Central memory CD8-positive, alpha-beta T cell (primary cell): ENCODE measurements at regions not wholly inside any gene's neighbourhood (a gene's known extent, or its start where the extent isn't known, plus 50 kb on each side); places are given as distances from the start of the nearest gene placed in this dataset.

Experiments used
- ATAC-seq: fragments of 150-1000 bp; cut with Tn5 transposase; replicated peaks from 2 replicates; pipeline ENCODE4 v1.10.0; 2022; ENCODE audit warnings: mild to moderate bottlenecking, moderate FRiP score, moderate number of reproducible peaks; ENCODE audit not compliant: poor library complexity, severe bottlenecking; ENCODE audit errors: extremely low read depth
- DNase-seq, 2 donors: peaks; one replicate each; pipeline ENCODE4 v3.0.0; 2021; ENCODE audit warnings: low spot score in 2 of 2
- H3K27ac Mint-ChIP-seq: one replicate; pipeline ENCODE4 v1.8.0; 2022; ENCODE audit warnings: low read depth, mild to moderate bottlenecking, moderate library complexity, mixed read lengths
- H3K27me3 Mint-ChIP-seq: one replicate; pipeline ENCODE4 v1.8.0; 2022; ENCODE audit warnings: mixed read lengths
- H3K36me3 Mint-ChIP-seq: one replicate; pipeline ENCODE4 v1.8.0; 2022; ENCODE audit warnings: mild to moderate bottlenecking, moderate library complexity, mixed read lengths; ENCODE audit not compliant: insufficient read depth
- H3K4me1 Mint-ChIP-seq: one replicate; pipeline ENCODE4 v1.8.0; 2022; ENCODE audit warnings: mixed read lengths
- H3K4me3 Mint-ChIP-seq: one replicate; pipeline ENCODE4 v1.8.0; 2022; ENCODE audit warnings: mild to moderate bottlenecking, moderate library complexity, mixed read lengths
- H3K9me3 Mint-ChIP-seq: one replicate; pipeline ENCODE4 v1.8.0; 2022; ENCODE audit warnings: mixed read lengths

- H3K27me3 Mint-ChIP-seq = no peaks in the 10 kb centered on the region
- H3K36me3 Mint-ChIP-seq = peaks cover 2% of the 10 kb centered on the region
- H3K27ac Mint-ChIP-seq = no peak overlapping the region
Measured at GRCh38 chr22:27224485-27225374, 567.3 kb downstream of the MIAT start.

GRCh38 chr22:27226666-27227065, 569.3 kb downstream of the MIAT start:
- H3K36me3 Mint-ChIP-seq = peaks cover 2% of the 10 kb centered on the region

More at GRCh38 chr22:27224485-27225374, 567.3 kb downstream of the MIAT start:
- Mint-ChIP-seq H3K9me3 (no peaks in the 10 kb centered on the region), H3K4me1 (no peaks in the 10 kb centered on the region), H3K4me3 (no peak overlapping the region)
- DNase-seq (no peak), ATAC-seq (no peak)

GRCh38 chr22:27228771-27229170, 571.4 kb downstream of the MIAT start:
- H3K4me3 Mint-ChIP-seq = no peak overlapping the region
- no peaks in the 10 kb centered on the region for H3K9me3 Mint-ChIP-seq
- no peak overlapping the region for H3K27ac Mint-ChIP-seq
- peaks cover 2% of the 10 kb centered on the region for H3K36me3 Mint-ChIP-seq
- no peak for ATAC-seq
- H3K4me1 Mint-ChIP-seq = no peaks in the 10 kb centered on the region
- peaks cover 25% of the 10 kb centered on the region for H3K27me3 Mint-ChIP-seq
- no peak for DNase-seq

More at GRCh38 chr22:27226666-27227065, 569.3 kb downstream of the MIAT start:
- Mint-ChIP-seq H3K9me3 (no peaks in the 10 kb centered on the region), H3K4me1 (no peaks in the 10 kb centered on the region), H3K4me3 (no peak overlapping the region), H3K27ac (no peak overlapping the region), H3K27me3 (peaks cover 15% of the 10 kb centered on the region)
- no peak for ATAC-seq
- DNase-seq = no peak

GRCh38 chr22:27230189-27230588, 571.4 kb downstream of the MN1 start:
- Mint-ChIP-seq H3K9me3 (no peaks in the 10 kb centered on the region), H3K36me3 (peaks cover 2% of the 10 kb centered on the region), H3K4me1 (no peaks in the 10 kb centered on the region), H3K27me3 (peaks cover 32% of the 10 kb centered on the region), H3K27ac (no peak overlapping the region), H3K4me3 (no peak overlapping the region)
- no peak for DNase-seq
- no peak for ATAC-seq

- Mint-ChIP-seq H3K27me3 (peaks cover 32% of the 10 kb centered on the region), H3K9me3 (no peaks in the 10 kb centered on the region), H3K27ac (no peak overlapping the region), H3K36me3 (no peaks in the 10 kb centered on the region), H3K4me1 (no peaks in the 10 kb centered on the region), H3K4me3 (no peak overlapping the region)
- DNase-seq (no peak), ATAC-seq (no peak)
Measured at GRCh38 chr22:27231266-27231665, 570.3 kb downstream of the MN1 start.

- Mint-ChIP-seq H3K27ac (no peak overlapping the region), H3K4me3 (no peak overlapping the region), H3K4me1 (no peaks in the 10 kb centered on the region), H3K36me3 (peaks cover 1% of the 10 kb centered on the region), H3K9me3 (no peaks in the 10 kb centered on the region), H3K27me3 (peaks cover 32% of the 10 kb centered on the region)
- no peak for ATAC-seq
- DNase-seq = no peak
Measured at GRCh38 chr22:27232077-27232476, 569.5 kb downstream of the MN1 start.

GRCh38 chr22:27237080-27237741, 564.3 kb downstream of the MN1 start:
- no peak overlapping the region for H3K4me3 Mint-ChIP-seq
- no peaks in the 10 kb centered on the region for H3K9me3 Mint-ChIP-seq
- H3K27ac Mint-ChIP-seq = no peak overlapping the region
- H3K4me1 Mint-ChIP-seq = no peaks in the 10 kb centered on the region
- DNase-seq (no peak), ATAC-seq (no peak)
- H3K36me3 Mint-ChIP-seq = peaks cover 2% of the 10 kb centered on the region
- peaks cover 29% of the 10 kb centered on the region for H3K27me3 Mint-ChIP-seq

- Mint-ChIP-seq H3K36me3 (peaks cover 3% of the 10 kb centered on the region), H3K4me3 (no peak overlapping the region), H3K27ac (no peak overlapping the region), H3K4me1 (no peaks in the 10 kb centered on the region), H3K9me3 (no peaks in the 10 kb centered on the region), H3K27me3 (peaks cover 29% of the 10 kb centered on the region)
- no peak for ATAC-seq
- DNase-seq = no peak
Measured at GRCh38 chr22:27238935-27239510, 562.5 kb downstream of the MN1 start.

- Mint-ChIP-seq H3K9me3 (no peaks in the 10 kb centered on the region), H3K36me3 (peaks cover 3% of the 10 kb centered on the region)
- ATAC-seq = no peak
Measured at GRCh38 chr22:27239520-27239919, 562.0 kb downstream of the MN1 start.

GRCh38 chr22:27240298-27241075, 561.1 kb downstream of the MN1 start:
- Mint-ChIP-seq H3K27me3 (peaks cover 23% of the 10 kb centered on the region), H3K4me3 (no peak overlapping the region), H3K27ac (no peak overlapping the region), H3K9me3 (no peaks in the 10 kb centered on the region), H3K4me1 (no peaks in the 10 kb centered on the region), H3K36me3 (peaks cover 3% of the 10 kb centered on the region)
- no peak for ATAC-seq
- DNase-seq = no peak

More at GRCh38 chr22:27239520-27239919, 562.0 kb downstream of the MN1 start:
- Mint-ChIP-seq H3K4me3 (no peak overlapping the region), H3K27me3 (peaks cover 24% of the 10 kb centered on the region), H3K4me1 (no peaks in the 10 kb centered on the region), H3K27ac (no peak overlapping the region)
- no peak for DNase-seq

GRCh38 chr22:27241430-27242321, 559.9 kb downstream of the MN1 start:
- H3K4me1 Mint-ChIP-seq = no peaks in the 10 kb centered on the region
- no peak overlapping the region for H3K4me3 Mint-ChIP-seq
- H3K27me3 Mint-ChIP-seq = peaks cover 23% of the 10 kb centered on the region
- H3K36me3 Mint-ChIP-seq = peaks cover 3% of the 10 kb centered on the region
- ATAC-seq (no peak), DNase-seq (no peak)
- H3K27ac Mint-ChIP-seq = no peak overlapping the region
- H3K9me3 Mint-ChIP-seq = no peaks in the 10 kb centered on the region
